SK-N-SH (cell line): ENCODE measurements at regions not wholly inside any gene's neighbourhood (a gene's known extent, or its start where the extent isn't known, plus 50 kb on each side); places are given as distances from the start of the nearest gene placed in this dataset.

Experiments used
- CTCF ChIA-PET: fragments of 300-600, 350-600 bp; formaldehyde crosslinking; extraction: SDS; loops from one replicate; lab custom pipeline; 2021; lab: Yijun Ruan, JAX
- POLR2A ChIA-PET: fragments of 350-600 bp; sonication (Branson Sonifier 250); formaldehyde crosslinking; extraction: SDS; loops from one replicate; lab custom pipeline; 2020; ENCODE audit warnings: antibody characterized with exemption, inconsistent platforms; lab: Yijun Ruan, JAX
- DNase-seq: peaks from one replicate; pipeline ENCODE4 v3.0.0; 2012
- H2AFZ ChIP-seq: fragments of 200-600 bp; sonication (generic); 2 replicates; pipeline ENCODE4 v1.8.1; 2016; ENCODE audit warnings: antibody characterized with exemption, mild to moderate bottlenecking, low read depth
- H3F3A ChIP-seq: fragments of 200-600 bp; sonication (generic); replicated peaks from 2 replicates; pipeline ENCODE3; 2016; ENCODE audit warnings: antibody characterized with exemption, mild to moderate bottlenecking; ENCODE audit not compliant: insufficient read depth
- H3K27ac ChIP-seq, 2 experiments: fragments of 200-500 bp in 1 of 2; fragments of 200-600 bp in 1 of 2; sonication (Bioruptor generic) in 1 of 2; sonication (generic), shearing (Covaris generic) in 1 of 2; 2 replicates each; pipeline versions ENCODE4 v1.5.1 to v1.6.1; 2014 to 2016; ENCODE audit warnings: low read depth in 2 of 2, inconsistent platforms in 1 of 2, low read length in 1 of 2, mild to moderate bottlenecking in 1 of 2, mixed read lengths in 1 of 2
- H3K27me3 ChIP-seq: fragments of 200-600 bp; sonication (generic), shearing (Covaris generic); 2 replicates; pipeline ENCODE4 v1.6.1; 2016; ENCODE audit warnings: mixed run types; ENCODE audit not compliant: insufficient read depth
- H3K36me3 ChIP-seq, 2 experiments: fragments of 200-500 bp in 1 of 2; fragments of 200-600 bp in 1 of 2; sonication (Bioruptor generic) in 1 of 2; sonication (generic) in 1 of 2; replicated peaks in 1 of 2; 2 replicates each; pipeline versions ENCODE3 to v1.5.1; 2014 to 2016; ENCODE audit warnings: low read length in 1 of 2, mild to moderate bottlenecking in 1 of 2; ENCODE audit not compliant: insufficient read depth in 2 of 2, control insufficient read depth in 1 of 2
- H3K4me1 ChIP-seq, 2 experiments: fragments of 200-500 bp in 1 of 2; fragments of 200-600 bp in 1 of 2; sonication (Bioruptor generic) in 1 of 2; sonication (generic), shearing (Covaris generic) in 1 of 2; 2 replicates each; pipeline versions ENCODE4 v1.5.1 to v1.6.1; 2014 to 2016; ENCODE audit warnings: low read depth in 1 of 2, low read length in 1 of 2, mixed run types in 1 of 2; ENCODE audit not compliant: insufficient read depth in 2 of 2, control insufficient read depth in 1 of 2
- H3K4me2 ChIP-seq: fragments of 200-600 bp; sonication (generic), shearing (Covaris generic); 2 replicates; pipeline ENCODE4 v1.6.1; 2017; ENCODE audit warnings: mixed run types
- H3K4me3 ChIP-seq, 2 experiments: fragments of 200-500 bp in 1 of 2; fragments of 200-600 bp in 1 of 2; sonication (Bioruptor generic) in 1 of 2; sonication (generic), shearing (Covaris generic) in 1 of 2; 2 replicates each; pipeline versions ENCODE4 v1.5.1 to v1.8.1; 2014 to 2016; ENCODE audit warnings: low read depth in 2 of 2, inconsistent platforms in 1 of 2, low read length in 1 of 2, mild to moderate bottlenecking in 1 of 2, mixed read lengths in 1 of 2, moderate library complexity in 1 of 2
- H3K79me2 ChIP-seq: fragments of 200-600 bp; sonication (generic); 2 replicates; pipeline ENCODE4 v1.8.1; 2017; ENCODE audit warnings: mild to moderate bottlenecking; ENCODE audit not compliant: insufficient read depth
- H3K9ac ChIP-seq: fragments of 200-600 bp; sonication (generic); 2 replicates; pipeline ENCODE4 v1.6.1; 2017; ENCODE audit warnings: mixed run types
- H3K9me2 ChIP-seq: fragments of 200-600 bp; sonication (generic); 2 replicates; pipeline ENCODE4 v1.6.1; 2017; ENCODE audit warnings: mixed run types
- H3K9me3 ChIP-seq: fragments of 200-600 bp; sonication (generic); 2 replicates; pipeline ENCODE4 v1.6.1; 2017; ENCODE audit warnings: mixed run types, mild to moderate bottlenecking, moderate library complexity
- H4K20me1 ChIP-seq: fragments of 200-600 bp; sonication (generic); 2 replicates; pipeline ENCODE4 v1.6.1; 2017; ENCODE audit warnings: mild to moderate bottlenecking, mixed run types; ENCODE audit not compliant: insufficient read depth
- CTCF ChIP-seq: fragments of 200-600 bp; sonication (generic); IDR thresholded peaks from 2 replicates; pipeline ENCODE4 v1.6.1; 2017; ENCODE audit warnings: antibody characterized with exemption, mild to moderate bottlenecking, moderate library complexity
- IRF3 ChIP-seq: fragments of 150-350 bp; IDR thresholded peaks from 2 replicates; pipeline ENCODE4 v1.6.1; 2016; ENCODE audit warnings: mild to moderate bottlenecking, low read depth, low read length
- MEF2A ChIP-seq: IDR thresholded peaks from 2 replicates; pipeline ENCODE4 v1.4.0; 2012; ENCODE audit warnings: low read depth, borderline replicate concordance
- NFIC ChIP-seq: IDR thresholded peaks from 2 replicates; pipeline ENCODE4 v1.4.0; 2012; ENCODE audit warnings: borderline replicate concordance
- NRF1 ChIP-seq: IDR thresholded peaks from 2 replicates; pipeline ENCODE4 v1.6.1; 2012; ENCODE audit warnings: low read depth, mild to moderate bottlenecking, low read length
- PBX3 ChIP-seq: IDR thresholded peaks from 2 replicates; pipeline ENCODE4; 2012
- RXRA ChIP-seq: IDR thresholded peaks from 2 replicates; pipeline ENCODE4 v1.4.0; 2012; ENCODE audit warnings: low read depth, mild to moderate bottlenecking, borderline replicate concordance
- SIN3A ChIP-seq: IDR thresholded peaks from 2 replicates; pipeline ENCODE4 v1.6.1; 2012; ENCODE audit warnings: low read depth, mild to moderate bottlenecking, low read length, moderate library complexity, borderline replicate concordance
- SMC3 ChIP-seq: IDR thresholded peaks from 2 replicates; pipeline ENCODE4 v1.6.1; 2012; ENCODE audit warnings: low read depth, low read length, improper control_type of control experiment
- TCF12 ChIP-seq: IDR thresholded peaks from 2 replicates; pipeline ENCODE4 v1.4.0; 2012
- USF1 ChIP-seq: IDR thresholded peaks from 2 replicates; pipeline ENCODE4 v1.4.0; 2012; ENCODE audit warnings: low read depth, borderline replicate concordance
- TF ChIP-seq, protein P1 (sequence below): fragments of 150-350 bp; IDR thresholded peaks from 2 replicates; pipeline ENCODE4 v1.6.1; 2017; ENCODE audit warnings: antibody characterized with exemption, low read length, low read depth, borderline replicate concordance

DNA sequence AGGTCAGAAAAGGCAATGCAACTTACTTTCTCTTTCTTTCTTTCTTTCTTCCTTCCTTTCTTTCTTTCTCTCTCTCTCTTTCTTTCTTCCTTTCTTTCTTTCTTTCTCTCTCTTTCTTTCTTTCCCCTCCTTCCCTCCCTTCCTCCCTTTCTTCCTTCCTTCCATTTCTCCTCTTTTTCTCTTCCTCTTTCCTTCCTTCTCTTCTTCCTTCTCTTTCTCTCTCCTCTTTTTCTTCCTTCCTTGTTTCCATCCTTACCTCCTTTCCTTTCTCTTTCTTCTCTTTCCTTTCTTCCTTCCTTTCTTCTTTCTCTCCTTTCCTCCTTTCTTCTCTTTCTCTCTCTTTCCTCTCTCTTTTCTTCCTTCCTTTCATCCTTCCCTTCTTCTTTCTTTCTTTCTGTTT lies 819.8 kb upstream of the SOX9 start:
- Histone ChIP-seq H3K9me3 (no peaks in the 10 kb centered on the region), H3K4me2 (no peak overlapping the region), H3F3A (no peaks in the 10 kb centered on the region), H2AFZ (no peak overlapping the region), H3K27me3 (no peaks in the 10 kb centered on the region), H3K9me2 (no peaks in the 10 kb centered on the region), H3K4me1 (no peaks in the 10 kb centered on the region), H4K20me1 (no peaks in the 10 kb centered on the region), H3K4me3 (no peak overlapping the region), H3K27ac (no peak overlapping the region), H3K79me2 (no peaks in the 10 kb centered on the region), H3K9ac (no peak overlapping the region), H3K36me3 (no peaks in the 10 kb centered on the region)
- no peak for TF ChIP-seq RXRA
- TF ChIP-seq SMC3, result no peak
- no peak for TF ChIP-seq TCF12
- no peak for TF ChIP-seq PBX3
- TF ChIP-seq, protein P1, sequence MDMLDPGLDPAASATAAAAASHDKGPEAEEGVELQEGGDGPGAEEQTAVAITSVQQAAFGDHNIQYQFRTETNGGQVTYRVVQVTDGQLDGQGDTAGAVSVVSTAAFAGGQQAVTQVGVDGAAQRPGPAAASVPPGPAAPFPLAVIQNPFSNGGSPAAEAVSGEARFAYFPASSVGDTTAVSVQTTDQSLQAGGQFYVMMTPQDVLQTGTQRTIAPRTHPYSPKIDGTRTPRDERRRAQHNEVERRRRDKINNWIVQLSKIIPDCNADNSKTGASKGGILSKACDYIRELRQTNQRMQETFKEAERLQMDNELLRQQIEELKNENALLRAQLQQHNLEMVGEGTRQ, result no peak
- no peak for TF ChIP-seq SIN3A
- no peak for TF ChIP-seq NFIC
- no peak for TF ChIP-seq IRF3
- TF ChIP-seq MEF2A, result no peak
- no peak for TF ChIP-seq CTCF
- no peak for TF ChIP-seq NRF1
- no peak for TF ChIP-seq USF1
- ChIA-PET POLR2A (no interaction called here), CTCF (no interaction called here)
- no peak for DNase-seq
